ENCODE measurements at regions not wholly inside any gene's neighbourhood (a gene's known extent, or its start where the extent isn't known, plus 50 kb on each side); places are given as distances from the start of the nearest gene placed in this dataset.

GRCh38 chr7:40921589-40922315 lies 781.1 kb downstream of the INHBA start:
- ChIA-PET CTCF (no interaction called here), POLR2A (no interaction called here)
- Mint-ChIP-seq H3K4me1 (no peaks in the 10 kb centered on the region), H3K36me3 (ENCODE audit: low read depth) (no peaks in the 10 kb centered on the region), H3K4me3 (no peak overlapping the region), H3K9me3 (peaks cover 4% of the 10 kb centered on the region), H3K27ac (no peak overlapping the region), H3K27me3 (no peaks in the 10 kb centered on the region)
- intact Hi-C loops (cut with micrococcal nuclease), result no loop called here
- DNase-seq (no peak), ATAC-seq (ENCODE audit: low read depth) (no peak)
- no peak for TF ChIP-seq CTCF (IDR thresholded peaks at IDR 0.05)

GRCh38 chr7:40918701-40919271 lies 784.0 kb downstream of the SUGCT start:
- DNase-seq, result no peak
- intact Hi-C loops (cut with micrococcal nuclease), result no loop called here
- Mint-ChIP-seq H3K27ac (no peak overlapping the region), H3K36me3 (ENCODE audit: low read depth) (no peaks in the 10 kb centered on the region), H3K9me3 (peaks cover 4% of the 10 kb centered on the region), H3K27me3 (no peaks in the 10 kb centered on the region), H3K4me3 (no peak overlapping the region), H3K4me1 (no peaks in the 10 kb centered on the region)
- ATAC-seq (ENCODE audit: low read depth), result no peak
- ChIA-PET POLR2A (no interaction called here), CTCF (no interaction called here)
- TF ChIP-seq CTCF (IDR thresholded peaks at IDR 0.05), result no peak

- Mint-ChIP-seq H3K27ac (no peak overlapping the region), H3K36me3 (ENCODE audit: low read depth) (no peaks in the 10 kb centered on the region), H3K4me3 (no peak overlapping the region), H3K27me3 (no peaks in the 10 kb centered on the region), H3K4me1 (no peaks in the 10 kb centered on the region), H3K9me3 (peaks cover 2% of the 10 kb centered on the region)
- DNase-seq (no peak), ATAC-seq (ENCODE audit: low read depth) (no peak)
- TF ChIP-seq CTCF (IDR thresholded peaks at IDR 0.05), result no peak
- CTCF ChIA-PET, result no interaction called here
- POLR2A ChIA-PET, result no interaction called here
- intact Hi-C loops (cut with micrococcal nuclease), result no loop called here
Measured at GRCh38 chr7:40916813-40917212, 782.0 kb downstream of the SUGCT start.

GRCh38 chr7:40915071-40915470 lies 780.3 kb downstream of the SUGCT start:
- Mint-ChIP-seq H3K27ac (no peak overlapping the region), H3K9me3 (peaks cover 2% of the 10 kb centered on the region), H3K27me3 (no peaks in the 10 kb centered on the region), H3K4me3 (no peak overlapping the region), H3K4me1 (no peaks in the 10 kb centered on the region), H3K36me3 (ENCODE audit: low read depth) (no peaks in the 10 kb centered on the region)
- no peak for DNase-seq
- TF ChIP-seq CTCF (IDR thresholded peaks at IDR 0.05), result no peak
- POLR2A ChIA-PET, result no interaction called here
- ATAC-seq (ENCODE audit: low read depth), result no peak
- intact Hi-C loops (cut with micrococcal nuclease), result no loop called here
- CTCF ChIA-PET, result no interaction called here
